Liver (tissue), 8 donors: ENCODE measurements at regions not wholly inside any gene's neighbourhood (a gene's known extent, or its start where the extent isn't known, plus 50 kb on each side); places are given as distances from the start of the nearest gene placed in this dataset.

Experiments used
- DNase-seq: peaks from one replicate; pipeline ENCODE4 v3.0.0-alpha.2; 2017; ENCODE audit warnings: low spot score
- H3K27ac ChIP-seq, 2 donors: one replicate each; pipeline ENCODE4 v1.7.0; 2013; ENCODE audit warnings: inconsistent platforms in 2 of 2, low read length in 2 of 2, control low read depth in 1 of 2, low read depth in 1 of 2, mild to moderate bottlenecking in 1 of 2
- H3K27me3 ChIP-seq, 4 donors: one replicate each; pipeline versions ENCODE4 v1.6.1 to v1.7.0; 2013; ENCODE audit warnings: low read length in 3 of 4, inconsistent platforms in 1 of 4, mild to moderate bottlenecking in 1 of 4, moderate library complexity in 1 of 4; ENCODE audit not compliant: control insufficient read depth in 4 of 4, insufficient read depth in 4 of 4
- H3K36me3 ChIP-seq, 4 donors: one replicate each; pipeline versions ENCODE4 v1.6.1 to v1.7.0; 2013; ENCODE audit warnings: low read length in 3 of 4, mild to moderate bottlenecking in 3 of 4, low read depth in 1 of 4, moderate library complexity in 1 of 4; ENCODE audit not compliant: control insufficient read depth in 4 of 4, insufficient read depth in 3 of 4
- H3K4me1 ChIP-seq, 4 donors: one replicate each; pipeline versions ENCODE4 v1.6.1 to v1.7.0; 2013; ENCODE audit warnings: low read length in 3 of 4, mild to moderate bottlenecking in 3 of 4, moderate library complexity in 1 of 4; ENCODE audit not compliant: control insufficient read depth in 4 of 4, insufficient read depth in 4 of 4
- H3K4me3 ChIP-seq, 3 donors: one replicate each; pipeline versions ENCODE4 v1.6.1 to v1.7.0; 2013; ENCODE audit warnings: low read length in 3 of 3, control low read depth in 1 of 3, low read depth in 1 of 3, mild to moderate bottlenecking in 1 of 3
- H3K9ac ChIP-seq, 2 donors: one replicate each; pipeline ENCODE4 v1.7.0; 2013; ENCODE audit warnings: low read length in 2 of 2, mild to moderate bottlenecking in 2 of 2, moderate library complexity in 2 of 2, control low read depth in 1 of 2, low read depth in 1 of 2
- H3K9me3 ChIP-seq, 4 donors: one replicate each; pipeline versions ENCODE4 v1.6.1 to v1.7.0; 2013; ENCODE audit warnings: low read length in 3 of 4; ENCODE audit not compliant: control insufficient read depth in 4 of 4
- ATF3 ChIP-seq: IDR thresholded peaks from 2 replicates; pipeline ENCODE4 v1.6.1; 2016; ENCODE audit warnings: antibody characterized with exemption
- CTCF ChIP-seq: fragments of 150-350 bp; IDR thresholded peaks from 2 replicates; pipeline ENCODE4 v1.5.1; 2017; ENCODE audit warnings: improper control_type of control experiment, low read depth, low read length; ENCODE audit not compliant: missing input control
- EGR1 ChIP-seq, 2 donors: IDR thresholded peaks; 2 replicates each; pipeline ENCODE4 v1.6.1; 2016 to 2018; ENCODE audit warnings: antibody characterized with exemption in 2 of 2, low read depth in 2 of 2
- FOXA2 ChIP-seq: IDR thresholded peaks from 2 replicates; pipeline ENCODE4 v1.6.1; 2016; ENCODE audit warnings: antibody characterized with exemption
- GABPA ChIP-seq, 2 donors: IDR thresholded peaks in 1 of 2; conservative IDR thresholded peaks in 1 of 2; 2 replicates each; pipeline ENCODE4 v1.6.1; 2016; ENCODE audit warnings: antibody characterized with exemption in 2 of 2, mild to moderate bottlenecking in 1 of 2, moderate library complexity in 1 of 2
- HNF4A ChIP-seq, 2 donors: conservative IDR thresholded peaks; 2 replicates each; pipeline ENCODE4 v1.6.1; 2016; ENCODE audit warnings: antibody characterized with exemption in 2 of 2, mild to moderate bottlenecking in 2 of 2
- HNF4G ChIP-seq: IDR thresholded peaks from 2 replicates; pipeline ENCODE4 v1.6.1; 2016; ENCODE audit warnings: antibody characterized with exemption
- JUND ChIP-seq, 2 donors: IDR thresholded peaks; 2 replicates each; pipeline ENCODE4 v1.6.1; 2016; ENCODE audit warnings: antibody characterized with exemption in 2 of 2
- MAX ChIP-seq: IDR thresholded peaks from 2 replicates; pipeline ENCODE4 v1.6.1; 2016; ENCODE audit warnings: antibody characterized with exemption
- NR2F2 ChIP-seq: IDR thresholded peaks from 2 replicates; pipeline ENCODE4 v1.6.1; 2016; ENCODE audit warnings: antibody characterized with exemption
- RAD21 ChIP-seq, 2 donors: IDR thresholded peaks; 2 replicates each; pipeline ENCODE4 v1.6.1; 2016; ENCODE audit warnings: antibody characterized with exemption in 2 of 2, mild to moderate bottlenecking in 2 of 2
- REST ChIP-seq: IDR thresholded peaks from 2 replicates; pipeline ENCODE4 v1.6.1; 2016; ENCODE audit warnings: antibody characterized with exemption, mild to moderate bottlenecking
- RXRA ChIP-seq, 2 donors: IDR thresholded peaks; 2 replicates each; pipeline ENCODE4 v1.6.1; 2017 to 2018; ENCODE audit warnings: antibody characterized with exemption in 2 of 2, mild to moderate bottlenecking in 1 of 2
- SP1 ChIP-seq: IDR thresholded peaks from 2 replicates; pipeline ENCODE4 v1.6.1; 2018; ENCODE audit warnings: antibody characterized with exemption, mild to moderate bottlenecking
- TAF1 ChIP-seq: conservative IDR thresholded peaks from 2 replicates; pipeline ENCODE4 v1.6.1; 2016; ENCODE audit warnings: antibody characterized with exemption, mild to moderate bottlenecking
- YY1 ChIP-seq: IDR thresholded peaks from 2 replicates; pipeline ENCODE4 v1.6.1; 2016; ENCODE audit warnings: antibody characterized with exemption, mild to moderate bottlenecking
- ZBTB33 ChIP-seq: IDR thresholded peaks from 2 replicates; pipeline ENCODE4 v1.6.1; 2016; ENCODE audit warnings: antibody characterized with exemption
- WGBS: extraction: QIAGEN DNeasy Blood & Tissue Kit; methylation state at CpG from one replicate; pipeline ENCODE4 v1.1.7; 2013; 5-methylcytosine and 5-hydroxymethylcytosine counted together
- donor health status: healthy.
- donor health status: healthy.
- donor health status: healthy.
- donor health status: healthy.
- donor health status: healthy.

DNA sequence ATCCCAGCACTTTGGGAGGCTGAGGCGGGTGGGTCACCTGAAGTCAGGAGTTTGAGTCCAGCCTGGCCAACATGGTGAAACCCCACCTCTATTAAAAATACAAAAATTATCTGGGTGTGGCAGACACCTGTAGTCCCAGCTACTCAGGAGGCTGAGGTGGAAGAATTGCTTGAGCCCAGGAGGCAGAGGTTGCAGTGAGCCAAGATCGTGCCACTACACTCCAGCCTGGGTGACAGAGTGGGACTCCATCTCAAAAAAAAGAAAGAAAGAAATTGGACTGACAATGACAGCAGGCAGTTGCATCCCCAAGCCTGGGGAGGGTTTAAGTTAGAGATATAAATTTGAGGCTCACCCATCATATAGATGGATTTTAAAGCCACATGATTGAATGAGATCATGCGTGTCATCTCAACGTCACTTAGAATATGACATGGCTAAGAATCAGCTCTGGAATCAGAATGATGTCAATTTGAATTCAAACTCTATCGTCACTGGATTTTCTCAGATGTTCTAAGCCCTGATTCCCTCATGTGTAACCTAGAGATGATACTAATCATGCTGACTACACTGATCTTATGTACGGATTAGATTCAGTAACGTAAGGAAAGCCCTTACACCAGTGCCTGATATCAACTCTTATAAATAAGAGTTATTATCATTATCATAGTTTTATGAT is 534.0 kb upstream of the JARID2 start:
- Histone ChIP-seq H3K36me3 (no peaks in the 10 kb centered on the region), H3K27ac (no peak overlapping the region), H3K4me1 (no peaks in the 10 kb centered on the region), H3K4me3 (no peak overlapping the region), H3K9ac (no peak overlapping the region), H3K9me3 (no peaks in the 10 kb centered on the region), H3K27me3 (no peaks in the 10 kb centered on the region)
- no peak for DNase-seq
- 85% methylated on average over 7 of the region's 7 CpGs for WGBS
- TF ChIP-seq REST = no peak
- no peak for TF ChIP-seq MAX
- no peak for TF ChIP-seq HNF4A (conservative IDR thresholded peaks at IDR 0.05)
- no peak for TF ChIP-seq RXRA (IDR thresholded peaks at IDR 0.05)
- TF ChIP-seq NR2F2 = no peak
- TF ChIP-seq RAD21 (IDR thresholded peaks at IDR 0.05) = no peak
- TF ChIP-seq CTCF = no peak
- TF ChIP-seq SP1 = no peak
- no peak for TF ChIP-seq JUND (IDR thresholded peaks at IDR 0.05)
- TF ChIP-seq TAF1 = no peak
- no peak for TF ChIP-seq FOXA2
- no peak for TF ChIP-seq ATF3
- no peak for TF ChIP-seq GABPA (IDR thresholded peaks at IDR 0.05 in 1 of 2, conservative IDR thresholded peaks at IDR 0.05 in 1 of 2)
- no peak for TF ChIP-seq EGR1 (IDR thresholded peaks at IDR 0.05; ENCODE audit: low read depth in 2 of 2)
- TF ChIP-seq YY1 = no peak
- no peak for TF ChIP-seq HNF4G
- TF ChIP-seq ZBTB33 = no peak
